HepG2 (cell line): ENCODE measurements at regions not wholly inside any gene's neighbourhood (a gene's known extent, or its start where the extent isn't known, plus 50 kb on each side); places are given as distances from the start of the nearest gene placed in this dataset.

ENCODE experiments used
- ARID2 ChIP-seq: sonication (generic); formaldehyde crosslinking; IDR thresholded peaks from 2 replicates; pipeline ENCODE4 v1.8.1; 2022; ENCODE audit warnings: mild to moderate bottlenecking, missing genetic modification reagents, borderline replicate concordance
- ETV6 ChIP-seq: sonication (generic); formaldehyde crosslinking; conservative IDR thresholded peaks from 2 replicates; pipeline ENCODE4 v1.4.0; 2020; ENCODE audit warnings: missing genetic modification reagents
- FIP1L1 ChIP-seq: fragments of 200-400 bp; formaldehyde crosslinking; IDR thresholded peaks from 2 replicates; pipeline ENCODE4 v1.6.1; 2018; ENCODE audit warnings: low read depth, mild to moderate bottlenecking, low read length, moderate library complexity, borderline replicate concordance; ENCODE audit not compliant: insufficient read depth
- FOXO1 ChIP-seq: sonication (generic); formaldehyde crosslinking; IDR thresholded peaks from 2 replicates; pipeline ENCODE4 v1.4.0; 2020; ENCODE audit warnings: missing genetic modification reagents
- MEF2D ChIP-seq: sonication (generic); formaldehyde crosslinking; IDR thresholded peaks from 2 replicates; pipeline ENCODE4 v1.5.1; 2020; ENCODE audit warnings: mild to moderate bottlenecking, missing genetic modification reagents
- MEIS1 ChIP-seq: sonication (generic); formaldehyde crosslinking; IDR thresholded peaks from 2 replicates; pipeline ENCODE4 v1.9.0; 2021; ENCODE audit warnings: mild to moderate bottlenecking, missing genetic modification reagents, moderate library complexity, borderline replicate concordance
- MXD4 ChIP-seq: IDR thresholded peaks from 2 replicates; pipeline ENCODE4 v1.6.1; 2016; ENCODE audit warnings: mild to moderate bottlenecking, missing biosample characterization, missing genetic modification reagents
- SMARCE1 ChIP-seq: fragments of 450-650 bp; IDR thresholded peaks from 2 replicates; pipeline ENCODE4 v1.6.1; 2017; ENCODE audit warnings: borderline replicate concordance
- TGIF2 ChIP-seq: IDR thresholded peaks from 2 replicates; pipeline ENCODE4 v1.6.1; 2016; ENCODE audit warnings: control low read depth, missing compliant biosample characterization
- ZNF138 ChIP-seq: sonication (generic); formaldehyde crosslinking; IDR thresholded peaks from 2 replicates; pipeline ENCODE4 v1.5.0; 2020; ENCODE audit warnings: mild to moderate bottlenecking, low read depth, missing genetic modification reagents
- ZNF24 ChIP-seq: fragments of 450-650 bp; IDR thresholded peaks from 2 replicates; pipeline ENCODE4 v1.6.1; 2017; ENCODE audit warnings: antibody characterized with exemption, mild to moderate bottlenecking
- ZNF329 ChIP-seq: sonication (generic); formaldehyde crosslinking; IDR thresholded peaks from 2 replicates; pipeline ENCODE4 v1.9.0; 2021; ENCODE audit warnings: low read depth, mild to moderate bottlenecking, missing genetic modification reagents
- ZNF383 ChIP-seq: sonication (generic); formaldehyde crosslinking; IDR thresholded peaks from 2 replicates; pipeline ENCODE4 v1.4.0; 2020; ENCODE audit warnings: missing genetic modification reagents, mild to moderate bottlenecking, borderline replicate concordance
- ZNF556 ChIP-seq: sonication (generic); formaldehyde crosslinking; IDR thresholded peaks from 2 replicates; pipeline ENCODE4 v1.4.0; 2020; ENCODE audit warnings: mild to moderate bottlenecking, missing genetic modification reagents, borderline replicate concordance
- ZNF607 ChIP-seq: sonication (generic); formaldehyde crosslinking; IDR thresholded peaks from 2 replicates; pipeline ENCODE4 v1.5.1; 2020; ENCODE audit warnings: missing genetic modification reagents, mild to moderate bottlenecking, borderline replicate concordance
- ZNF737 ChIP-seq: sonication (generic); formaldehyde crosslinking; IDR thresholded peaks from 2 replicates; pipeline ENCODE4 v1.5.0; 2020; ENCODE audit warnings: missing genetic modification reagents, mild to moderate bottlenecking, borderline replicate concordance
- ZNF766 ChIP-seq: sonication (generic); formaldehyde crosslinking; IDR thresholded peaks from 2 replicates; pipeline ENCODE4 v1.5.0; 2020; ENCODE audit warnings: missing genetic modification reagents, borderline replicate concordance
- TF ChIP-seq, protein P1 (sequence below): sonication (generic); formaldehyde crosslinking; conservative IDR thresholded peaks from 2 replicates; pipeline ENCODE4 v1.4.0; 2020; ENCODE audit warnings: missing genetic modification reagents
- TF ChIP-seq, protein P2 (sequence below): sonication (generic); formaldehyde crosslinking; IDR thresholded peaks from 2 replicates; pipeline ENCODE4 v1.8.0; 2023; ENCODE audit warnings: mild to moderate bottlenecking, missing genetic modification reagents
- TF ChIP-seq, protein P3 (sequence below): IDR thresholded peaks from 2 replicates; pipeline ENCODE4 v1.6.1; 2018; ENCODE audit warnings: missing genetic modification reagents, mild to moderate bottlenecking, missing compliant biosample characterization
- TF ChIP-seq, protein P4 (sequence below): fragments of 450-650 bp; IDR thresholded peaks from 2 replicates; pipeline ENCODE4 v1.6.1; 2016
- TF ChIP-seq, protein P5 (sequence below): IDR thresholded peaks from 2 replicates; pipeline ENCODE4 v1.6.1; 2016; ENCODE audit warnings: missing biosample characterization, missing genetic modification reagents, low read depth

DNA sequence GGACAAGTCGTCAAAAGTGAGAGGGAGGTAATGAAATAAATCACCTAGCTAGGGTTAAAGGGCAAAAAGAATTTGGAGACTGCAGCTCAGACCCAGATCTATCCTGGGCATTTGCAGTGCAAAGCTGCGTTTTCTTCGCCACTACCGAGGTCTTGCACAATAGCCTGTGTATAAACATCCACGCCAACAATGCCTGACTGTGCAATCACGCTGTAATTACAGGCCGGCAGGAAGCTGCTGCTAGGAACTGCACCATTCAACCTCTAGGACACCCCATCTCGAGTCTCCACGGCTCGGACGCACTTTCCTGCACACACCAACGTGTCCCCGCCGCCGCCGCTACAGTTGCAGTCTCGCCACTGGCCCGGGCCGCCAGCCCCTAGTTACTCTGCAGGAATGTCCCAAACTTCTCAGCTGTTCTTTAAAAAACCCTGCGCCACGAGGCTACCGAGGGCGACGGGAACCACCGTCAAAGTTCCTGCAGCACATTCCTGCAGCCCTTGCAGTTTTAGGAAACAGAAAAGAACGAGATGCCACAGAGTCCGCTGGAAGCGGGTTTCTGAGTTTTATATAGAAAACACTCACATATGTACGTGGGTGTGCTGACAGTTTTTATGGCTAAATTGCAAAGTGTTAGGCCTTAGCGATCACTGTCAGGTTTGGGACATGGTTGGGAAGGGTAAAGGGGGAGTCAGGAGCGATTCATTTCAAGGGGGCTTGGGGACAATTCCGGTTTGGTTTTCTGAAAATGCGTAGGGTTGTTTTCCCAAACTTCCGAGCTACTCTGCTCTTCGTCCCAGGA is 65.6 kb upstream of the PTGR2 start (continued):
- TF ChIP-seq, protein P1, sequence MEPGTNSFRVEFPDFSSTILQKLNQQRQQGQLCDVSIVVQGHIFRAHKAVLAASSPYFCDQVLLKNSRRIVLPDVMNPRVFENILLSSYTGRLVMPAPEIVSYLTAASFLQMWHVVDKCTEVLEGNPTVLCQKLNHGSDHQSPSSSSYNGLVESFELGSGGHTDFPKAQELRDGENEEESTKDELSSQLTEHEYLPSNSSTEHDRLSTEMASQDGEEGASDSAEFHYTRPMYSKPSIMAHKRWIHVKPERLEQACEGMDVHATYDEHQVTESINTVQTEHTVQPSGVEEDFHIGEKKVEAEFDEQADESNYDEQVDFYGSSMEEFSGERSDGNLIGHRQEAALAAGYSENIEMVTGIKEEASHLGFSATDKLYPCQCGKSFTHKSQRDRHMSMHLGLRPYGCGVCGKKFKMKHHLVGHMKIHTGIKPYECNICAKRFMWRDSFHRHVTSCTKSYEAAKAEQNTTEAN (CRISPR knock-in tag), result 0 out of 2 replicates have a peak, but pooled peaks have one; percentile 77
- TF ChIP-seq, protein P2, sequence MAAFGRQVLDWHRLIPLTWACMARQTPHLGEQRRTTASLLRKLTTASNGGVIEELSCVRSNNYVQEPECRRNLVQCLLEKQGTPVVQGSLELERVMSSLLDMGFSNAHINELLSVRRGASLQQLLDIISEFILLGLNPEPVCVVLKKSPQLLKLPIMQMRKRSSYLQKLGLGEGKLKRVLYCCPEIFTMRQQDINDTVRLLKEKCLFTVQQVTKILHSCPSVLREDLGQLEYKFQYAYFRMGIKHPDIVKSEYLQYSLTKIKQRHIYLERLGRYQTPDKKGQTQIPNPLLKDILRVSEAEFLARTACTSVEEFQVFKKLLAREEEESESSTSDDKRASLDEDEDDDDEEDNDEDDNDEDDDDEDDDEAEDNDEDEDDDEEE (CRISPR knock-in tag), result no peak
- TF ChIP-seq ZNF737 (CRISPR knock-in tag) (no peak), ZNF138 (CRISPR knock-in tag) (no peak), ZNF556 (no peak; the same call in 1 of the 2 replicates), FOXO1 (peak; percentile 97), MEIS1 (no peak; the same call in 1 of the 2 replicates), ZNF766 (CRISPR knock-in tag) (peak; percentile 96), MEF2D (CRISPR knock-in tag) (no peak), ZNF329 (no peak), ARID2 (CRISPR knock-in tag) (peak; percentile 74; the same call in 1 of the 2 replicates), ETV6 (CRISPR knock-in tag) (0 out of 2 replicates have a peak, but pooled peaks have one; percentile 31), ZNF24 (no peak), MXD4 (CRISPR knock-in tag) (peak; percentile 59; the same call in 1 of the 2 replicates), ZNF607 (peak; percentile 65; the same call in 1 of the 2 replicates), TGIF2 (CRISPR knock-in tag) (peak; percentile 91), FIP1L1 (no peak), SMARCE1 (no peak), ZNF383 (CRISPR knock-in tag) (no peak)
- TF ChIP-seq, protein P3, sequence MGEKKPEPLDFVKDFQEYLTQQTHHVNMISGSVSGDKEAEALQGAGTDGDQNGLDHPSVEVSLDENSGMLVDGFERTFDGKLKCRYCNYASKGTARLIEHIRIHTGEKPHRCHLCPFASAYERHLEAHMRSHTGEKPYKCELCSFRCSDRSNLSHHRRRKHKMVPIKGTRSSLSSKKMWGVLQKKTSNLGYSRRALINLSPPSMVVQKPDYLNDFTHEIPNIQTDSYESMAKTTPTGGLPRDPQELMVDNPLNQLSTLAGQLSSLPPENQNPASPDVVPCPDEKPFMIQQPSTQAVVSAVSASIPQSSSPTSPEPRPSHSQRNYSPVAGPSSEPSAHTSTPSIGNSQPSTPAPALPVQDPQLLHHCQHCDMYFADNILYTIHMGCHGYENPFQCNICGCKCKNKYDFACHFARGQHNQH (CRISPR knock-in tag), result peak; percentile 46; the same call in 1 of the 2 replicates
- TF ChIP-seq, protein P4, sequence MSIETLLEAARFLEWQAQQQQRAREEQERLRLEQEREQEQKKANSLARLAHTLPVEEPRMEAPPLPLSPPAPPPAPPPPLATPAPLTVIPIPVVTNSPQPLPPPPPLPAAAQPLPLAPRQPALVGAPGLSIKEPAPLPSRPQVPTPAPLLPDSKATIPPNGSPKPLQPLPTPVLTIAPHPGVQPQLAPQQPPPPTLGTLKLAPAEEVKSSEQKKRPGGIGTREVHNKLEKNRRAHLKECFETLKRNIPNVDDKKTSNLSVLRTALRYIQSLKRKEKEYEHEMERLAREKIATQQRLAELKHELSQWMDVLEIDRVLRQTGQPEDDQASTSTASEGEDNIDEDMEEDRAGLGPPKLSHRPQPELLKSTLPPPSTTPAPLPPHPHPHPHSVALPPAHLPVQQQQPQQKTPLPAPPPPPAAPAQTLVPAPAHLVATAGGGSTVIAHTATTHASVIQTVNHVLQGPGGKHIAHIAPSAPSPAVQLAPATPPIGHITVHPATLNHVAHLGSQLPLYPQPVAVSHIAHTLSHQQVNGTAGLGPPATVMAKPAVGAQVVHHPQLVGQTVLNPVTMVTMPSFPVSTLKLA, result peak; percentile 59; the same call in 1 of the 2 replicates
- TF ChIP-seq, protein P5, sequence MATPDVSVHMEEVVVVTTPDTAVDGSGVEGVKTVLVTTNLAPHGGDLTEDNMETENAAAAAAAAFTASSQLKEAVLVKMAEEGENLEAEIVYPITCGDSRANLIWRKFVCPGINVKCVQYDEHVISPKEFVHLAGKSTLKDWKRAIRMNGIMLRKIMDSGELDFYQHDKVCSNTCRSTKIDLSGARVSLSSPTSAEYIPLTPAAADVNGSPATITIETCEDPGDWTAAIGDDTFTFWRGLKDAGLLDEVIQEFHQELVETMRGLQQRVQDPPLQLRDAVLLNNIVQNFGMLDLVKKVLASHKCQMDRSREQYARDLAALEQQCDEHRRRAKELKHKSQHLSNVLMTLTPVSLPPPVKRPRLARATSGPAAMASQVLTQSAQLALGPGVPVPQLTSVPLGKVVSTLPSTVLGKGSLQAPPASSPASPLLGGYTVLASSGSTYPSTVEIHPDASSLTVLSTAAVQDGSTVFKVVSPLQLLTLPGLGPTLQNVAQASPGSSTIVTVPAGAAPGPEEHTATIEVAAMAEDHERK (CRISPR knock-in tag), result no peak
